HUES6 (cell line): ENCODE measurements at regions not wholly inside any gene's neighbourhood (a gene's known extent, or its start where the extent isn't known, plus 50 kb on each side); places are given as distances from the start of the nearest gene placed in this dataset.

Experiments
- H3K27ac ChIP-seq: 2 replicates; pipeline ENCODE4 v1.7.0; 2013; ENCODE audit warnings: low read depth, mild to moderate bottlenecking, low read length, inconsistent platforms
- H3K27me3 ChIP-seq: 2 replicates; pipeline ENCODE4 v1.6.1; 2013; ENCODE audit warnings: low read length; ENCODE audit not compliant: control insufficient read depth, insufficient read depth
- H3K36me3 ChIP-seq: 2 replicates; pipeline ENCODE4 v1.6.1; 2013; ENCODE audit warnings: low read length; ENCODE audit not compliant: control insufficient read depth, insufficient read depth
- H3K4me1 ChIP-seq: 2 replicates; pipeline ENCODE4 v1.6.1; 2013; ENCODE audit warnings: low read length; ENCODE audit not compliant: control insufficient read depth, insufficient read depth
- H3K4me3 ChIP-seq: 2 replicates; pipeline ENCODE4 v1.5.1; 2013; ENCODE audit warnings: low read depth, low read length
- H3K9ac ChIP-seq: one replicate; pipeline ENCODE4 v1.6.1; 2013; ENCODE audit warnings: mild to moderate bottlenecking, low read length
- H3K9me3 ChIP-seq: 2 replicates; pipeline ENCODE4 v1.6.1; 2013; ENCODE audit warnings: low read depth, low read length; ENCODE audit not compliant: control insufficient read depth, insufficient read depth

DNA sequence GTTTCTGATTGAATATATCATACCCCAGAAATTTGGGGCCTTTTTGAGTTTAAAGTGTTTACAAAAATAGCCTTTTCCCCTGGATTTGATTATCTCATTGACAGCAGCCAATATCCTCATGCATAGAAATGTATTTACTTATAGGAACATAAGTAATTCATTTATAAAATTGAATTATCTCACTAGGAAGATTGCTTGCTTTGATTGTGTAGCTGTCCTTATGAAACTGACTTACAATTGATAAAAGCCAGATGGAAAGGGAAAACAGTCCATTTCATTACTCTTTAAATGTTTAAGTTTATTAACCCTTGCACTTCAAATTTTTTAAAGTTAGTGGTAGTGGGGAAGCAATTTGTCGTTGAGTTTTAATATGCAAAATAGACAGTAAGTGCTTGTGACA, 310.2 kb upstream of the TBX22 start:
- Histone ChIP-seq H3K4me3 (no peak overlapping the region), H3K36me3 (no peaks in the 10 kb centered on the region), H3K9ac (no peak overlapping the region), H3K4me1 (no peaks in the 10 kb centered on the region), H3K9me3 (peaks cover 3% of the 10 kb centered on the region; the same call in 1 of the 2 replicates), H3K27ac (no peak overlapping the region), H3K27me3 (no peaks in the 10 kb centered on the region)

DNA sequence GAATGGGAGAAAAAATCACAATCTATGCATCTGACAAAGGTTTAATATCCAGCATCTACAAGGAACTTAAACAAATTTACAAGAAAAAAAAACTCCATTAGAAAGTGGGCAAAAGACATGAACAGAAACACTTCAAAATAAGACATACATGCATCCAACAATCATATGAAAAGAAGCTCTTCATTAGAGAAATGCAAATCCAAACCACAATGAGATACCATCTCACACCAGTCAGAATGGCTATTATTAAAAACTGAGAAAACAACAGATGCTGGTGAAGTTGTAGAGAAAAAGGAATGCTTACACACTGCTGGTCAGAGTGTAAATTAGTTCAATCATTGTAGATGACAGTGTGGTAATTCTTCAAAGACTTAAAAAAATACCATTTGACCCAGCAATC, 306.0 kb upstream of the TBX22 start:
- no peak overlapping the region for H3K4me3 ChIP-seq
- H3K9me3 ChIP-seq: peaks cover 6% of the 10 kb centered on the region; the same call in 1 of the 2 replicates
- no peaks in the 10 kb centered on the region for H3K4me1 ChIP-seq
- no peaks in the 10 kb centered on the region for H3K27me3 ChIP-seq
- no peak overlapping the region for H3K9ac ChIP-seq
- H3K27ac ChIP-seq: no peak overlapping the region
- no peaks in the 10 kb centered on the region for H3K36me3 ChIP-seq

DNA sequence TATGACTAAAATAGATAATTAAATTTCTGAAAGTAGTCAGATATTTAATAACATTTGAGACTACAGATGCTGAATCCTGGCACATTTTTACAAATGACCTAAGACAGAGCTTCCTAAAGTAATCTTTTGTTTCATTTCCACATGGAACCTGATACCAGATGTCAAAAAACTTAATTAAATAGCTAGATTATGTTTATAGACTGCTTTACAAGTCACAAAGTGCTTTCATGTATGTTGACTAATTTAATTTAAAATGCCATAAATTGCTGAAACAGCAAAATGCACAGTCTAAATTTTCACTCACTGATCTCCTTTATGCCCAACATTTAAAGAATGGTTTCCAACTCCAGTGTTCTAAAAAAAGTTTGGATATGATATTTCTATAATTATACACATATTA, 299.1 kb upstream of the TBX22 start:
- H3K4me1 ChIP-seq: no peaks in the 10 kb centered on the region
- peaks cover 17% of the 10 kb centered on the region; the same call in 1 of the 2 replicates for H3K9me3 ChIP-seq
- H3K4me3 ChIP-seq: no peak overlapping the region

DNA sequence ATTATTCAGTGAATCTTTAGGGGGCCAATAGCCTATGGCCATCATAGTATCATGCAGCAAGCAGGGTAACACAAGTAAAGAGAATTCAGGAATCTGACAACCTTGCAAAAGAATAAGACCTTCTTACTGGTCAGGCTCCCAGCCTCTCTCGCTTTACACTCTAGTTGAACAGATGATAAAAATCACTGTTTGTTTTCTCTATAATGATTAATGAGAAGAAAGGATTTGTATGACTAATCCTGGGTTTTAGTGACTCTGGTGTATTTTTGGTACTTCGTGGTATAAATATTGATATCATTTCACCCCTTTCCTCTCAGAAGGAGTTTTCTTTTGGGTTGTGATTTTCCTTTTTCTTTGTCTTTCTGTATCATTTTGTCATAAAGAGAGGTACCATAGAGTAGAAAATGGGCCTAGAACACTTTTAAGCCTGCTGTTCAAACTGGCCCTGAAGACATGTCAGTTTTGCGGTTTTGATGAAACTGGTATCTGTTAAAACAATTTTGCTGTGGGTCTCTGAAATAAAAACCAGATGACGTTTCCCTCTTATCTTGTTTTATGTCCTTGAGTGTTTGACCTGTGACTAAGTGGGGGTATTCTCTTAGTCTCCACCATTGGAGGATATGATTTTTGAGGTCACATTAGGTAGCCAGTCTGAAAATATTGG, 294.9 kb upstream of the TBX22 start:
- Histone ChIP-seq H3K27me3 (no peaks in the 10 kb centered on the region), H3K4me3 (no peak overlapping the region), H3K36me3 (no peaks in the 10 kb centered on the region), H3K9me3 (peaks cover 5% of the 10 kb centered on the region; the same call in 1 of the 2 replicates), H3K27ac (no peak overlapping the region), H3K9ac (no peak overlapping the region), H3K4me1 (no peaks in the 10 kb centered on the region)

More for the DNA sequence above, 299.1 kb upstream of the TBX22 start:
- Histone ChIP-seq H3K27me3 (no peaks in the 10 kb centered on the region), H3K27ac (no peak overlapping the region), H3K9ac (no peak overlapping the region), H3K36me3 (no peaks in the 10 kb centered on the region)

DNA sequence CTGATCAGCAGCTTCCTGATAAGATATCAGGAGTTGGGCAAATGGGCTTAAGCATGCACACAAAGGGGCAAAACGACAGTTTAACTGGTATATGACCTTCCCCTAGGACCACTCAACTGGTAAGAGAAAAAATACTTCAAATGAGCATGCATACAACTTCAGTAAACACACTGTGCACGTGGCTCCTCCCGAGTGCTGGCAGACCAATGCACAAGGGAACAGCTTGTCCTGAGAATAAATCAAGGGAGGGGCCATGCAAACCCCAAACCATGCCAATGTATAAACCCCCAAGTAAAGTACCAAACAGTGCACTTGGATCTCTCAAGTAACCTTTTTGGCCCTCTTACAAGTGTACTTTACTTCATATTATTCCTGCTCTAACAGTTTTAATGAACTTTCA, 293.3 kb upstream of the TBX22 start:
- no peaks in the 10 kb centered on the region for H3K36me3 ChIP-seq
- H3K9me3 ChIP-seq: peaks cover 3% of the 10 kb centered on the region; the same call in 1 of the 2 replicates
- H3K9ac ChIP-seq: no peak overlapping the region
- H3K4me1 ChIP-seq: no peaks in the 10 kb centered on the region
- H3K4me3 ChIP-seq: no peak overlapping the region
- no peaks in the 10 kb centered on the region for H3K27me3 ChIP-seq
- no peak overlapping the region for H3K27ac ChIP-seq

DNA sequence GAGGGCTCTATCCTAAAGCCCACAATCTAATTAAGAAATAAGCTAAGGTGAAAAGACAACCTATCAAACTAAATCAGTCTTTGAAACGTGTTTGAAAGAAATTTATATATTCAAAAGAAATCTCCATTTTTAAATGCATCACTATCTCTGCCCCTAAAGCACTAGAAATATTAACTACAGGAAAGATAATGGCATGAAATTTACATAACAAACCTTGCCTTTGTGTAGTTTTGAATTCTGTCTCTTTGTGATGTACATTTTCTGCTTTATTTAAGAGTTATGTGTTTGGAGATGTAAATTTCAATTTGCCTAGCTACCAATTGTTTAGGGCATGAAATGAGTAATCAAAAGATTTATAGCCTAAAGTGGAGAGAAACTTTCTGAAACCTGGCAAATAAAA, 286.1 kb upstream of the TBX22 start:
- Histone ChIP-seq H3K4me1 (peaks cover 15% of the 10 kb centered on the region; the same call in 1 of the 2 replicates), H3K4me3 (no peak overlapping the region), H3K27me3 (no peaks in the 10 kb centered on the region; the same call in 1 of the 2 replicates), H3K9ac (no peak overlapping the region), H3K9me3 (no peaks in the 10 kb centered on the region; the same call in 1 of the 2 replicates), H3K27ac (peak overlapping the region; percentile 85), H3K36me3 (no peaks in the 10 kb centered on the region)
